ENCODE measurements at regions not wholly inside any gene's neighbourhood (a gene's known extent, or its start where the extent isn't known, plus 50 kb on each side); places are given as distances from the start of the nearest gene placed in this dataset.

GRCh38 chr1:186768906-186769305, 59.8 kb upstream of the PLA2G4A start:
- no peak overlapping the region for H3K4me3 ChIP-seq
- H3K4me1 ChIP-seq (ENCODE audit: control insufficient read depth in 5 of 5, insufficient read depth in 5 of 5, low read length in 5 of 5): no peaks in the 10 kb centered on the region
- no peaks in the 10 kb centered on the region for H3K27me3 ChIP-seq (ENCODE audit: control insufficient read depth in 3 of 3, insufficient read depth in 3 of 3, low read length in 2 of 3)
- no peak for TF ChIP-seq CTCF (IDR thresholded peaks at IDR 0.05; ENCODE audit: control extremely low read depth, extremely low read depth)
- DNase-seq (peak in 1 of 3 donors; percentile 33), ATAC-seq (ENCODE audit: insufficient read depth, low FRiP score) (no peak)
- no peaks in the 10 kb centered on the region for H3K36me3 ChIP-seq (ENCODE audit: control insufficient read depth in 4 of 4, insufficient read depth in 4 of 4, low read length in 4 of 4)
- H3K9ac ChIP-seq (ENCODE audit: insufficient read depth in 1 of 2, low read length in 2 of 2): no peak overlapping the region
- H3K9me3 ChIP-seq (ENCODE audit: control insufficient read depth in 4 of 4, insufficient read depth in 3 of 4, low read length in 3 of 4): peaks cover 0 to 4% (median 0%) of the 10 kb centered on the region in 4 donors
- no peak overlapping the region for H3K27ac ChIP-seq (ENCODE audit: low read depth in 1 of 2, low read length in 1 of 2)

- TF ChIP-seq CTCF (IDR thresholded peaks at IDR 0.05; ENCODE audit: control extremely low read depth, extremely low read depth): no peak
- no peak overlapping the region for H3K9ac ChIP-seq (ENCODE audit: insufficient read depth in 1 of 2, low read length in 2 of 2)
- no peak for ATAC-seq (ENCODE audit: insufficient read depth, low FRiP score)
- H3K27ac ChIP-seq (ENCODE audit: low read depth in 1 of 2, low read length in 1 of 2): no peak overlapping the region
- WGBS, 2 donors: 94 to 95% methylated on average over 1 of the region's 1 CpG
- no peaks in the 10 kb centered on the region for H3K36me3 ChIP-seq (ENCODE audit: control insufficient read depth in 4 of 4, insufficient read depth in 4 of 4, low read length in 4 of 4)
- H3K4me3 ChIP-seq: no peak overlapping the region
- no peaks in the 10 kb centered on the region for H3K4me1 ChIP-seq (ENCODE audit: control insufficient read depth in 5 of 5, insufficient read depth in 5 of 5, low read length in 5 of 5)
- DNase-seq: no peak
- no peaks in the 10 kb centered on the region for H3K27me3 ChIP-seq (ENCODE audit: control insufficient read depth in 3 of 3, insufficient read depth in 3 of 3, low read length in 2 of 3)
- peaks cover 0 to 4% (median 0%) of the 10 kb centered on the region in 4 donors for H3K9me3 ChIP-seq (ENCODE audit: control insufficient read depth in 4 of 4, insufficient read depth in 3 of 4, low read length in 3 of 4)
These were observed 63.3 kb upstream of the PLA2G4A start for GRCh38 chr1:186765446-186765845.

- 41 to 74% methylated on average over 1 of the region's 1 CpG for WGBS, 2 donors
- no peaks in the 10 kb centered on the region for H3K4me1 ChIP-seq (ENCODE audit: control insufficient read depth in 5 of 5, insufficient read depth in 5 of 5, low read length in 5 of 5)
- H3K27ac ChIP-seq (ENCODE audit: low read depth in 1 of 2, low read length in 1 of 2): no peak overlapping the region
- peaks cover 0 to 4% (median 0%) of the 10 kb centered on the region in 4 donors for H3K9me3 ChIP-seq (ENCODE audit: control insufficient read depth in 4 of 4, insufficient read depth in 3 of 4, low read length in 3 of 4)
- no peak for TF ChIP-seq CTCF (IDR thresholded peaks at IDR 0.05; ENCODE audit: control extremely low read depth, extremely low read depth)
- ATAC-seq (ENCODE audit: insufficient read depth, low FRiP score) (no peak), DNase-seq (peak in 2 of 3 donors; percentile 21 to 42)
- no peak overlapping the region for H3K9ac ChIP-seq (ENCODE audit: insufficient read depth in 1 of 2, low read length in 2 of 2)
- no peaks in the 10 kb centered on the region for H3K36me3 ChIP-seq (ENCODE audit: control insufficient read depth in 4 of 4, insufficient read depth in 4 of 4, low read length in 4 of 4)
- H3K4me3 ChIP-seq: no peak overlapping the region
- H3K27me3 ChIP-seq (ENCODE audit: control insufficient read depth in 3 of 3, insufficient read depth in 3 of 3, low read length in 2 of 3): no peaks in the 10 kb centered on the region
These were observed 65.6 kb upstream of the PLA2G4A start for GRCh38 chr1:186763107-186763506.

GRCh38 chr1:186762653-186763052, 66.1 kb upstream of the PLA2G4A start:
- no peak for ATAC-seq (ENCODE audit: insufficient read depth, low FRiP score)

More at GRCh38 chr1:186762653-186763052, 66.1 kb upstream of the PLA2G4A start:
- H3K4me3 ChIP-seq: no peak overlapping the region
- TF ChIP-seq CTCF (IDR thresholded peaks at IDR 0.05; ENCODE audit: control extremely low read depth, extremely low read depth): no peak
- H3K27me3 ChIP-seq (ENCODE audit: control insufficient read depth in 3 of 3, insufficient read depth in 3 of 3, low read length in 2 of 3): no peaks in the 10 kb centered on the region
- H3K27ac ChIP-seq (ENCODE audit: low read depth in 1 of 2, low read length in 1 of 2): no peak overlapping the region
- no peaks in the 10 kb centered on the region for H3K4me1 ChIP-seq (ENCODE audit: control insufficient read depth in 5 of 5, insufficient read depth in 5 of 5, low read length in 5 of 5)
- no peaks in the 10 kb centered on the region for H3K36me3 ChIP-seq (ENCODE audit: control insufficient read depth in 4 of 4, insufficient read depth in 4 of 4, low read length in 4 of 4)
- H3K9ac ChIP-seq (ENCODE audit: insufficient read depth in 1 of 2, low read length in 2 of 2): no peak overlapping the region
- DNase-seq: no peak
- peaks cover 0 to 4% (median 0%) of the 10 kb centered on the region in 4 donors for H3K9me3 ChIP-seq (ENCODE audit: control insufficient read depth in 4 of 4, insufficient read depth in 3 of 4, low read length in 3 of 4)

Measured in lung (tissue), 11 donors.